ENCODE measurements at regions not wholly inside any gene's neighbourhood (a gene's known extent, or its start where the extent isn't known, plus 50 kb on each side); places are given as distances from the start of the nearest gene placed in this dataset.

DNA sequence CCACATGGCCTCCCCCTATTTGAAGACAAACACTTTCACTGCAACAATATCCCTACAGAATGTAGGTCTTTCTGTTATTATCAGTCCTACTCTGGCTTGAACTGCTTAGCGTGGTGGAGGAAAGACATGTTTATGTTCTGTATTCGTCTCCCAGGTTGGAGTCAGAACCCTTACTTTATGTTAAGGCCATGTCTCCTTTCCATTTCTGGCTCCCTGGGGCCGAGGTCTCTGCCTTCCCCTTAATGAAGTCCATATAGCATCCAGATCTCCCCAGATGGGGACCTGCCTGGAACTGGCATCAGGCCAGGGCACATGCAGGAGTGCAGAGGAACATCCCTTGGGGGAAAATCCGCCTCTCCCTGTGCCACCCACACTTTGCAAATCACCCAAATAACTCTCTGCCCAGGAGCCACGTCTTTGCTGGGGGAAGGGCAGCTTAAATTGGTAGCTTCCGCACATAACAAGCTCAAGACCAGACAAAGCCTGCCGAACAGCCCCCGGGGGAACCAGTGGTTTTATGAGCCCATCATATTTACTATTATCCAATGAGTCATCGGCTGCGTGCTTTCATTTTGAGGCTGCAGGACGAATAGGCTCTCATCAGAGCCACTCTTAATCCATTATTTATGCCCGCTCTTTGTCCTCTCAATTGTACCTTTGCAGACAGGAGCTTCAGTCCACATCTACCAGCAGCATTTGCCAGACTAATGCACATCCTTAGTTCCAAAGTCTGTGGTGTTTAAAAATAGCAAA is 237.0 kb downstream of the UACA start:
- peak overlapping the region; percentile 26 for H3K4me3 ChIP-seq
- no peaks in the 10 kb centered on the region for H3K27me3 ChIP-seq
- H3K27ac ChIP-seq: no peak overlapping the region
- H3K36me3 ChIP-seq: no peaks in the 10 kb centered on the region
- H3K9me3 ChIP-seq: no peaks in the 10 kb centered on the region
- intact Hi-C loops (cut with DNase I): no loop called here
- no peak for TF ChIP-seq POLR2A (IDR thresholded peaks at IDR 0.05)
- no peak for TF ChIP-seq EP300 (IDR thresholded peaks at IDR 0.05)
- TF ChIP-seq, protein P1, sequence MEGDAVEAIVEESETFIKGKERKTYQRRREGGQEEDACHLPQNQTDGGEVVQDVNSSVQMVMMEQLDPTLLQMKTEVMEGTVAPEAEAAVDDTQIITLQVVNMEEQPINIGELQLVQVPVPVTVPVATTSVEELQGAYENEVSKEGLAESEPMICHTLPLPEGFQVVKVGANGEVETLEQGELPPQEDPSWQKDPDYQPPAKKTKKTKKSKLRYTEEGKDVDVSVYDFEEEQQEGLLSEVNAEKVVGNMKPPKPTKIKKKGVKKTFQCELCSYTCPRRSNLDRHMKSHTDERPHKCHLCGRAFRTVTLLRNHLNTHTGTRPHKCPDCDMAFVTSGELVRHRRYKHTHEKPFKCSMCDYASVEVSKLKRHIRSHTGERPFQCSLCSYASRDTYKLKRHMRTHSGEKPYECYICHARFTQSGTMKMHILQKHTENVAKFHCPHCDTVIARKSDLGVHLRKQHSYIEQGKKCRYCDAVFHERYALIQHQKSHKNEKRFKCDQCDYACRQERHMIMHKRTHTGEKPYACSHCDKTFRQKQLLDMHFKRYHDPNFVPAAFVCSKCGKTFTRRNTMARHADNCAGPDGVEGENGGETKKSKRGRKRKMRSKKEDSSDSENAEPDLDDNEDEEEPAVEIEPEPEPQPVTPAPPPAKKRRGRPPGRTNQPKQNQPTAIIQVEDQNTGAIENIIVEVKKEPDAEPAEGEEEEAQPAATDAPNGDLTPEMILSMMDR (IDR thresholded peaks at IDR 0.05): no peak
- peak in 1 of 5 donors; percentile 47 for DNase-seq
- peaks cover 3% of the 10 kb centered on the region for H3K4me1 ChIP-seq (ENCODE audit: insufficient read depth)
- 27 to 45% (median 34%) methylated on average over 12 of the region's 12 CpGs for WGBS, 3 donors

- no peak overlapping the region for H3K27ac ChIP-seq
- intact Hi-C loops (cut with DNase I): no loop called here
- H3K36me3 ChIP-seq: no peaks in the 10 kb centered on the region
- peaks cover 3% of the 10 kb centered on the region for H3K4me1 ChIP-seq (ENCODE audit: insufficient read depth)
- no peak for DNase-seq
- no peaks in the 10 kb centered on the region for H3K9me3 ChIP-seq
- TF ChIP-seq, protein P1 (IDR thresholded peaks at IDR 0.05): no peak
- TF ChIP-seq POLR2A (IDR thresholded peaks at IDR 0.05) (no peak), EP300 (IDR thresholded peaks at IDR 0.05) (no peak)
- H3K27me3 ChIP-seq: no peaks in the 10 kb centered on the region
- H3K4me3 ChIP-seq: no peak overlapping the region
- WGBS, 3 donors: 87 to 100% (median 94%) methylated on average over 1 of the region's 1 CpG
These were observed 237.8 kb downstream of the UACA start for GRCh38 chr15:70525551-70525950.

- 84 to 87% (median 85%) methylated on average over 6 of the region's 6 CpGs for WGBS, 3 donors
- no peak for DNase-seq
These were observed 238.9 kb downstream of the UACA start for GRCh38 chr15:70524470-70524869.

DNA sequence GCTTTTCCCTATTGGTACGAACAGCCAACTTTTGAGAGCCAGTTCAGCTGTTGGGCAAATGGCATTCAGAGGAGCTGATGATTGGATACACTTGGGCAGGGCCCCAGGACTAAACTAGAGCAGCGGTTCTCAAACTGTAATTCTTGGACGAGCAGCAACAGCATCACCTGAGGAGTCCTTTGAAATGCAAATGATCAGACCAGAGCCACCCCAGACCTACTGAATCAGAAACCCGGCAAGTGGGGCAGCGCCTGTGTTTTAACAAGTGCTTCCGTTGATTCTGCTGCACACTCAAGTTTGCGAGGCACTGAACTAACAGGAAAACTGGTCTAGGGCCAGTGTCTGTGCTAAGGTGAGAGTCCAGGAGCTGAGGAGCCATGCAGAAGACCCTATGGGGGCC is 239.7 kb downstream of the UACA start:
- WGBS, 3 donors: 89 to 91% (median 89%) methylated on average over 7 of the region's 7 CpGs
- Histone ChIP-seq H3K27me3 (no peaks in the 10 kb centered on the region), H3K4me1 (ENCODE audit: insufficient read depth) (peaks cover 3% of the 10 kb centered on the region), H3K9me3 (no peaks in the 10 kb centered on the region), H3K27ac (no peak overlapping the region), H3K4me3 (no peak overlapping the region), H3K36me3 (no peaks in the 10 kb centered on the region)
- intact Hi-C loops (cut with DNase I): no loop called here
- no peak for DNase-seq
- no peak for TF ChIP-seq EP300 (IDR thresholded peaks at IDR 0.05)
- TF ChIP-seq, protein P1 (IDR thresholded peaks at IDR 0.05): no peak
- no peak for TF ChIP-seq POLR2A (IDR thresholded peaks at IDR 0.05)

More at GRCh38 chr15:70524470-70524869, 238.9 kb downstream of the UACA start:
- intact Hi-C loops (cut with DNase I): no loop called here
- Histone ChIP-seq H3K36me3 (no peaks in the 10 kb centered on the region), H3K27ac (no peak overlapping the region), H3K4me3 (no peak overlapping the region), H3K9me3 (no peaks in the 10 kb centered on the region), H3K4me1 (ENCODE audit: insufficient read depth) (peaks cover 3% of the 10 kb centered on the region), H3K27me3 (no peaks in the 10 kb centered on the region)
- TF ChIP-seq POLR2A (IDR thresholded peaks at IDR 0.05): no peak
- no peak for TF ChIP-seq EP300 (IDR thresholded peaks at IDR 0.05)
- TF ChIP-seq, protein P1 (IDR thresholded peaks at IDR 0.05): no peak
